ENCODE measurements at regions not wholly inside any gene's neighbourhood (a gene's known extent, or its start where the extent isn't known, plus 50 kb on each side); places are given as distances from the start of the nearest gene placed in this dataset.

GRCh38 chr2:16227811-16228462 lies 287.6 kb downstream of the MYCN start:
- H3K4ac ChIP-seq (ENCODE audit: low read depth, low read length): no peak overlapping the region
- no peak overlapping the region for H2BK15ac ChIP-seq (ENCODE audit: low read depth, low read length)
- H3K4me3 ChIP-seq (ENCODE audit: insufficient read depth, low read depth, low read length): no peak overlapping the region
- no peak overlapping the region for H3K27ac ChIP-seq (ENCODE audit: insufficient read depth, low read length)
- no peaks in the 10 kb centered on the region for H4K20me1 ChIP-seq (ENCODE audit: insufficient read depth, low read length)
- H3K4me1 ChIP-seq (ENCODE audit: control insufficient read depth, insufficient read depth, low read length): no peaks in the 10 kb centered on the region
- ChIA-PET POLR2A (ENCODE audit: unreplicated experiment) (no interaction called here), CTCF (no interaction called here)
- no peaks in the 10 kb centered on the region for H3K9me1 ChIP-seq (ENCODE audit: insufficient read depth, low read length)
- H4K91ac ChIP-seq (ENCODE audit: insufficient read depth, low read depth, low read length): no peak overlapping the region
- no peak overlapping the region for H2AFZ ChIP-seq (replicated peaks; ENCODE audit: low read length, poor library complexity)
- no peak overlapping the region for H2BK120ac ChIP-seq (ENCODE audit: low read depth, low read length)
- ATAC-seq (ENCODE audit: low read depth) (no peak), DNase-seq (no peak)
- no peak overlapping the region for H4K8ac ChIP-seq (ENCODE audit: low read depth in 2 of 2, low read length in 2 of 2)
- no peak overlapping the region for H2AK9ac ChIP-seq (replicated peaks; ENCODE audit: low read depth, low read length, poor library complexity)
- 20% methylated on average over 1 of the region's 17 CpGs; no CpG with 5 or more reads in 1 of the 2 experiments for WGBS, 2 experiments (ENCODE audit: extremely low coverage in 2 of 2, insufficient read length in 1 of 2)
- dilution Hi-C loops (cut with HindIII; ENCODE audit: low sequenced_read_pairs, unreplicated experiment): no loop called here
- no peak overlapping the region for H3K23ac ChIP-seq (ENCODE audit: low read depth, low read length)
- no peak overlapping the region for H3K4me2 ChIP-seq (ENCODE audit: low read depth, low read length)
- no peaks in the 10 kb centered on the region for H3K36me3 ChIP-seq (ENCODE audit: control insufficient read depth, insufficient read depth, low read length)
- intact Hi-C loops (cut with micrococcal nuclease): no loop called here
- H4K5ac ChIP-seq (ENCODE audit: low read depth, low read length): no peak overlapping the region
- no peak for TF ChIP-seq RCOR1 (IDR thresholded peaks at IDR 0.05; ENCODE audit: insufficient replicate concordance, low read length)
- no peak for TF ChIP-seq MXI1 (IDR thresholded peaks at IDR 0.05; ENCODE audit: borderline replicate concordance, low read depth, low read length)
- TF ChIP-seq BHLHE40 (IDR thresholded peaks at IDR 0.05; ENCODE audit: low read depth, low read length): no peak
- TF ChIP-seq CHD1 (IDR thresholded peaks at IDR 0.05; ENCODE audit: low read depth, low read length): no peak
- no peak for TF ChIP-seq FOS (IDR thresholded peaks at IDR 0.05; ENCODE audit: low read depth, low read length)
- no peak overlapping the region for H2BK5ac ChIP-seq (ENCODE audit: low read depth, low read length, poor library complexity, severe bottlenecking)
- no peaks in the 10 kb centered on the region for H3K79me1 ChIP-seq (ENCODE audit: low read depth in 1 of 2, low read length in 2 of 2)
- in situ Hi-C loops (cut with MboI; ENCODE audit: low sequenced_read_pairs): no loop called here
- no peaks in the 10 kb centered on the region for H3K27me3 ChIP-seq (ENCODE audit: control insufficient read depth, insufficient read depth, low read length)
- H3K9ac ChIP-seq (ENCODE audit: low read depth, low read length): no peak overlapping the region
- H2BK20ac ChIP-seq (ENCODE audit: low read depth, low read length): no peak overlapping the region
- H2AK5ac ChIP-seq (ENCODE audit: low read depth, low read length): no peak overlapping the region
- peaks cover 30% of the 10 kb centered on the region for H3K9me3 ChIP-seq (ENCODE audit: control insufficient read depth, insufficient read depth, low read length)
- H3K56ac ChIP-seq (ENCODE audit: extremely low read depth, insufficient read depth, low read length): no peak overlapping the region
- H3K18ac ChIP-seq (ENCODE audit: low read depth, low read length): no peak overlapping the region
- no peak overlapping the region for H3K14ac ChIP-seq (replicated peaks; ENCODE audit: low read depth, low read length)
- no TSS peak for BruUV-seq (replicated peaks)

Measured in IMR-90 (cell line).